Renal cortex interstitium (tissue), 11 donors: ENCODE measurements at regions not wholly inside any gene's neighbourhood (a gene's known extent, or its start where the extent isn't known, plus 50 kb on each side); places are given as distances from the start of the nearest gene placed in this dataset.

ENCODE experiments used
- DNase-seq, 11 donors: peaks; one replicate each; pipeline ENCODE4 v3.0.0-alpha.2; 2013; ENCODE audit warnings: low read depth in 9 of 11, low spot score in 4 of 11; ENCODE audit errors: extremely low read depth in 1 of 11

DNA sequence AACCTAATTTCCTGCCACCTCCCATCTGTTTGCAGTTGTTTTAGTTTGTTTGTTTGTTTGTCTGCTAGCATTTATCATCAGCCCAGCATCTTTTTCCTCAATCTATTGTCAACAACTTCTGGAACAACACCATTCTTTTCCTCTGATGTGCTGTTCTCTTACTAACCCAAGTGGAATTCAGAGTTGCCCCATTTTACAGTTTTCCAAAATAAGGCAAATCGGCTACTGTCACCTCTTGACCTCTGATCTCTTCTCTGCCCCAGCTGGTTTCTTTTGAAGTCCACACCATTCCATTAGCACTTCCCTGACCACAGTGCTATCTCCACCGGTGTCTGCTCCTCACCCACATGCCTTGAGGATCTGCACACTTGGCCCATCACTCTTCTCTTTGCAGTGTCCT is 102.4 kb downstream of the EFNB2 start:
- DNase-seq = no peak

DNA sequence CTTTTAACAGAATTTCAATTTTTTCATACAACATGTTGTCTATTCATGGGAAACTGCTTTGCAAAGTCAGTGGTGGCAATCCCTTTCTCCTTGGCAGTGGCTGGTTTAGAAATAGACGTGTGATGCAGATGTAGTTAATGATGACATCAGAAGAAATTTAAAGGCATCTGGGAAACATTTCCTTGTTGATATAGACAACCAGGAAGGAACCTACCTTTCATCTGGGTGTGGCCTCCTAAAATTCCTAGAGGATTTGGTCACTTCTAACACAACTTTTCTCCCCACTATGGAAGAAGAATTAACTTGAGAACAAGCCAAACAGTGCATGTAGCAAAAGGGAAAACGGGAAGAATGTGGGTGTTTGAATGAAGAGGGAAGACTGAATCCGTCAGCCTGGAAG is 102.8 kb downstream of the EFNB2 start:
- no peak for DNase-seq

DNA sequence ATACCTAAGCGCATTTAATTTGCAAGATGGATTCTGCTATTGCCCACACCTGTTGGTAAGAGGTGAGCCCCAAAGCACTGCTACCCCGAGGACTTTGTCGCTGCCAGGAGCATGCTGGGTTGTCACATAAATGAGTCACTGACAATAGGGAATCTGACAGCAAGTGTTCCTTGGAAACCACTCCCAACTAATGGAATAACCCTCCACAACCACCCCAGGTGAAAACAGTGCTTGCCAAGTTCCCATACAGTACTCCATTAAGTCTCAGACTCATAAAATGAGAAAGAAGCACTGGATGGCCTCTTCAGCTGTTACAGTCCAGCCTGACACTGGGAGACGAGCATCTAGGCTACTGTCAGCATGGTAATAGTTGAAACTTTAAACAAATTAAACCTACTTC is 108.6 kb downstream of the EFNB2 start:
- DNase-seq = no peak

DNA sequence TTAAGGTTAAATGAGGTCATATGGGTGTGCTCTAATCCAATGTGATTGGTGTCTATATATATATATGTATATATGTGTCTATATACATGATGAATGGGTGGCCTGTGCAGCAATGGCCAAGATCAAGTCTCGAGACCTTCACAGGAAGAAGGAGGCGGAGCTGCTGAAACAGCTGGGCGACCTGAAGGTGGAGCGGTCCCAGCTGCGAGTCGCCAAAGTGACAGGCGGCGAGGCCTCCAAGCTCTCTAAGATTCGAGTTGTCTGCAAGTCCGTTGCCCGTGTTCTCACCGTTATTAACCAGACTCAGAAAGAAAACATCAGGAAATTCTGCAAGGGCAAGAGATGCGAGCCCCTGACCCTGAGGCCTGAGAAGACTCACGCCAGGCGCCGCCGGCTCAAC is 109.8 kb downstream of the EFNB2 start:
- peak in 7 of 11 donors; percentile 27 to 45 (median 41) for DNase-seq

DNA sequence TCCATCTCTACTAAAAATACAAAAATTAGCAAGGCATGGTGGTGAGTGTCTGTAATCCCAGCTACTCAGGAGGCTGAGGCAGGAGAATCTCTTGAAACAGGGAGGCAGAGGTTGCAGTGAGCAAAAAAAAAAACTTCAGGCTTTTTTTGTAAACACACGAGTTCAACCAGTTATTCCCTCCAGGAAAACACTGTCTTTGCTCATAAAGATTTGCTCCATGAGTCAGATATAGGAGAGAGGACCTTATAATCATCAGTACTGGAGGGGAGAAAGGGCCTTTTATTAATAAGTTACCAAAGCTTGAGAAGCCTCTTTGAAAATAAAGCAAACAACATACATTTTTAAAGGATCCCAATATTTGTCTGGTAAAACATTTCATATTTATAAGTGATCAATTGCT is 110.7 kb downstream of the EFNB2 start:
- DNase-seq = no peak

DNA sequence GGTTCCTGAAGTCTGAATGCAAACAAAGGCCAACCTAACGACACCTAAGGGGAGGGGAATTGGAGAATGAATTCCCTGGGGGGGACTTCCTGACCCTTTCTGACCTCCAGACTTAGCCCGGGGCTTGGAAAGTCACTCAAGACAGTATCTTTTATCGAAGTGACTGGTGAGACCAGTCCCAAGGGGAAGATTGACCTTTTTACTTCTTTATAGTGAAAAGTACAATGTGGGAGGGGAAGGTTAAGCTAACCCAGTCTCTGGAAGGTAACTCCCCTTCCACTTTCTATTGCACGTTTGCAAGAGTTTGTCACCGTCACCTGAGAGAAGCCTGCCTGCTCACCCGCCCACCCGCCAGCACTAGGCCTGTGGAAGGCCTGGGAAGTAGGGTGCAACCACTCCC is 111.9 kb downstream of the EFNB2 start:
- no peak for DNase-seq

DNA sequence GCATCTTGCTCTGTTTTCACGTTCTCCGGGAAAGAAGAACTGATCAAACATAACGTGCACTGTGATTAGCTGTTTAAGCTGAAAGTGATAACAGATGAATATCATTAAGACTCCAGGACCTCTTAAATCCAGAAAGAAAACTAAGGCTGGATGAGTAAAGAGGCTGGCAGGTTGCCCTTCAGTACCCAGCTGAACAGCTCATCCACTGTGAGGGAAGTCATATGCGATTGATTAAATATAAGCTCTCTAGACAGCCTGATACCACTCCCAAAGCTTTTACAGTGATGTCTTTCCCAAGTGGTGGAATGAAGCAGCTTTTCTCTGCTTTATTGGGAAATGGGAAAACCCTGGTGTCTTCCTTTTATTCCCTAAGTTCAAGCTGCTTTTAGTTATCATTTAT is 116.9 kb downstream of the EFNB2 start:
- DNase-seq = no peak

DNA sequence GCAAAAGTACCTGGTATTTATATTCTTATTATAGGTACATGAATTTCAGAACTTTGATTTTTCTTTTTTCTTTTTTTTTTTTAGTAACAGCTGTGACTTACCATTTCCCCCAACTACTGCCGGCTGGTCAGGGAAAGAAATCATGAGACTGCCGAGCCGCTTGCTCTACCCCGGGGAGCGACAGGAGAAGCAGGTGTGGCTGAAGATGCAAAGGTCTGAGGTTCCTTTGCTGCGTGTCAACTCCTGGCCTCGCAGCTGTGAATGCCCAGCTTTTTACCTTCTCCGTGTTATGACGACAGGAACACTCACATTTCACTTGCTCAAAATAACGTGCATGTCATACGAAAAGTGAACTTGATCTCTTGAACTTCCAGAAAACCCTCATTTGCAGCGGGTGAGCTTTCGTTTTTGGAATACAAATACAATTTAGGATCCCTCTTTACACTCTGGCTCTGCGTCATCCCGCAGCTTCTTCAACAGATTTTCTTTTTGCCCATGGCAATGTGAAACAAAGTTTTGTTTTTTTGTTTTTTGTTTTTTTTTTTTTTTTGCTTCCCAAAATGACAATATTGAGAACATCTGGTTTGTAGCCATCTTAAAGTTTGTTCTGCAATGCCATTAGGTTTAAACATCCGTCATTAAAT is 117.9 kb downstream of the EFNB2 start:
- no peak for DNase-seq

DNA sequence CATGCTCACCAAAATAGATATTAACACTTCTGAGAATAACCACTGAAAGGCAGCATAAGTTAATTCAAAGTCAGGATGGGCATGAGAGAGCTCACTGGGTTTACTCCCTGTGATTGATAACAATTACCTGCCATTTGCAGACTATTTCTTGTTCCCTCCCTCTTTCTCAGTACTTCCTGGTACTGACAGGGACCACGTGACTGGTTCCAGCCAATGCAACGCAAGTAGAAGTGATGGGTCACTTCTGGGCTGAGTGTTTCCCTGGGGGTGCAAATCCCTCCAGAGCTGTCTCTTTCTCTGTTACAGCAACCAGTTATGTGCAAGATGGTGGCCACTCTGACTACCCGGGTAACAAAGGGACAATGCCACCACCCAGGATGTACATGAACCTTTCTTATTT is 118.8 kb downstream of the EFNB2 start:
- no peak for DNase-seq

DNA sequence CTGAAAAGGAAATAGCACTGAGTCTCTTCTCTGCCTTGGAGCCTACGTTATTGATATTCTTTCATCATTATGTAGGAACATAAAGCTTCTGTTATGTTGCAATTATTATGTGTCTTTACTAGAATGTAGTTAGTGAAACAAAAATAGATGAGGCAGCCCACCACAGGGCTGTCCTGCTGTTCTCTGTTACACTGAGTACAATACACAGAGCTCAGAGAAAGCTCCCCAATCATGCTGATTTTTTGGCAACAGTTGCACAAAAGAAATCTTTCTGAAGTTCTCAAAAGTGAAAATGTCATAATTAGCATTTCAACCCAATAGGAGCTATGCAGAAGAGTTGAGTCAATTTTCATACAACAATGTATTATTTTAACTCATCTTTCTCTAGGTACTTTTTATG is 119.5 kb downstream of the EFNB2 start:
- DNase-seq = no peak

DNA sequence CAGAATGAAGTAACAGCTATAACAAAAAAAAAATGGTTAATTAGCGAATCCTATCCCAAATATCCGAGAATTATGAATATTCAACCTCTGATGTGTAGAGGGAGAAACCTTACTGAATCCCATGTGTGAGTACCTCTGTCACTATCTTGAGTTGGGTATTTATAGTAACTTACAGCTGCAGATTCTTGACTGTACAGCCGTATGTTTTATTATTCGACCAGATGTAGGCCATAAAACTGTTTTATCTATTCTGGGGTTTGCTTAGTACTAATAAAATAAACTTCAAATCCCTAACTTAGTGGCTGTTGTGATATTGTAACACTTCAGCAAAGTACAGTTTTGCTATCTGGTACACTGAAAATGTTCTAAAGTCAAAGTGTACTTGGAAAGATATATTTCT is 120.0 kb downstream of the EFNB2 start:
- DNase-seq = peak in 6 of 11 donors; percentile 16 to 48 (median 28)

DNA sequence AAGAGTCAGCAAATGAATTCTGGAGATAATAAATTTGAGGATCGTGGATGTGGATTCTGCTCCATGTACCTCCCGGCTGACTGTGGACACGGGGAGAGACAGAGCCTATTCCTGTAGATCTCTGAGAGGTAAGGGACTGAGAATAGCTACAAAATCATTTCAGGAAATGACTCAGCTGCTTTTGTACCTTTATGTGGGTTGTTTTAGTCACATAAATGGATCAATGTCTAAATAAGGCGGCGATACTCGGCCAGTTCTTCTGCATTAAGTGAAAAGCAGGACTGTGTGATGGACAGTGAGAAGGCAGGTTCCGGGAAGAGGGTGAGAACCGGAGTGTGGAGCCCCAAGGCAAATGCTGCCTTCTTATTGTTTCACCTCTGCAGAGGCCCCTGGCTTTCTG is 128.1 kb downstream of the EFNB2 start:
- DNase-seq = no peak

DNA sequence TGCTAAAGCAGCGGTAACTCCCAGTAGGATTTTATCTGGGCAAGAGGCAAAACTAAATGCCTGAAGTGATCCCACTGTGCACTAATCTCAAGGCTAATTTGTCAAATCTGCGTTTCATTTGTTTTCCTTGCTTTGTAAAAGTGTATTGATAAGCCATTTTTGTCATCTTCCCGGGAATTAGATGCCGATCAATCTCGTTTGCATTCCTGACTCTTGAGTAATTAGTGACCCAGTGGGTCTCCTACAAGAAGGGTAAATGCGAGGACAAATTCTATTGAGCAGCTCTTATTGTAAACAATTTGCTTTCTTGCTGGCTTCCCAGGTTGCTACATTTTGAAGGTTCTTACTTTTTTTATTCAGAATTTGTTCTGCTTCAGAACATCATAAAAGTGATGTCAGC is 129.7 kb downstream of the EFNB2 start:
- no peak for DNase-seq

DNA sequence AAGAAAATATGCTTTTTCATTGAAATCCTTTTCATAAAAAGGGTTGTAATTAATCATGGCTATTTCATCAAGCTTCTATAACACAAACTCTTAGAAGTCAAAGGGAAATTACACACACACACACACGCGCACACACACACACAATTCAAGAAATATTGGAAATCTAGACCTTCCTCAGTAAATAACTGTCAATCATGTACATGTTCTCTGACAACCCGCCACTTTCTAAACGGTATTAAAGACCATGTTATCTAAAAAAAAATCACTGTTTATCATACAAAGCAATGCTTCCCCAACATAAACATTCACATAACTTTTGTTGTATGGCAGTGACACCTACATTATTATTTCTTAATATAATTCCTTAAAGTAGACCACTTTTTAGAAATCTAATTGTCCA is 132.2 kb downstream of the EFNB2 start:
- no peak for DNase-seq

DNA sequence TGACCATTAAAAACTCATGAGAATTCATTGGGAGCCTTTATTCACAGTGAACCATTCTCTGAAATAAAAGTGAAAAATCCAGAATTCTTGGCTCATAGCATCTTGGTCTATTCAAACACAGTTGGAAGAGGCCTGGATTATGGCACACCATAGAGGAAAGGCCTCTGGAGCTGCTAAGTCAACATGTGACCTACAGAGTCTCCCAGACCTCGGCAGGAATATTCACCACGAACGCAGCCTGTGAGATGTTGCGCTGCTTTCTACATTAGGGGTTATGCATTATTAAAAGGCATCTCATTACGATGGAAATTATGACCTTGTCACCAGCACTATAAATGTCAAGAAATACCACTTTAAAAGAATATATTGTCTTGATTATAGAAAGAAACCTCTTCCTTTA is 132.6 kb downstream of the EFNB2 start:
- no peak for DNase-seq

DNA sequence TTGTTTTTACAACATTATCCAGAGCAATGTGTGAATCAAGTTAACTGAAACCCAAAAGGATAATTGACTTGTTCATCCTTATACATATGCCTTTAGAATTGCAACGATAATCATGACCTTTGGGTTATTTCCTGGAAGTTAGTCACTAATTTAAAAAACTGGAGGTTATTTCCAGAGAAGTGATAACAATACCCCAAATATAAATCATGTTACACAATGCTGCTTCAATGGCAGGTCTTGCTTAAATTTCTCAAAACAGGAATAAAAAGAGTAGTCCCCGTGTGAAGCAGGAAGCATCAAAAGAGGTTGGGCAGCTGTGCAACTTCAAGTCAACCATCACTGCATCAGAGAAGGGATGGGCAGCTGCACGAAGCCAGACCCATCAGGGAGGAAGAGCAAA is 134.4 kb downstream of the EFNB2 start:
- DNase-seq = no peak

DNA sequence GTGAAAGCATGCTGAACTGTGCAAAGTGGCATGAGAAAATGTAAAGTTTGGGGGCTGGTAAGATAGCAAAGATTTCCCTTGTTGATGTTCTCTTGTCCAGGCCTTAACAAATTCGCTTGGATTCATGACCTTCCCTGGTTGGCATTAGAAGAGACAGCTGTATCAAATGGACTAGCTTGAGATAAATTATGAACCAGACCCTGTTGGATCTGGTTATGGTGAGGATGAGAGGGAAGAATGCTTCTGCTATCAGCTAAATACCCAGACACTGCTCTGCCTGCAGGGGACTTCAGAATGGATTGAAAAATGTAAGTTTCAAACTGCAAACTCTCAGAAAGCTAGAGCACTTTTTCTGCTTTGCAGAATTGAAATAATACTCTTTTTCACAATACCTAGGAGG is 135.2 kb downstream of the EFNB2 start:
- no peak for DNase-seq

DNA sequence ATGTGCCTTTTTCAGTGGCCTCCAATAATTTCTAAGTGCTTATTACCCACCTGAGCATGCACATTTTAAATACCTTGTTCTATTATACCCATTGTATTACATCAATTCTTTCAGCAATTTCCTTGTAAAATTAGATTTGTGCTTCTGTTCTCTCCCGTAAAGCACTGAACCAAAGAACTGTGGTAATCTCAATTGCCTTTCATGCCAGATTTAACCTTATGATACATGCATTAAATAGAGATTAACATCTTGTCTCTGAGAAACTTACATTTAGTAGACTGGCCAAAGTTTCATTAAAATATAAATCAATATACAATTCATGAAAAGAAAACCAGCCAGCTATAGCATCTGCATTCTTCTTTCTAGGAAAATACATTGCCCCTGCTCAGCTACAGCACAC is 137.2 kb downstream of the EFNB2 start:
- DNase-seq = no peak

DNA sequence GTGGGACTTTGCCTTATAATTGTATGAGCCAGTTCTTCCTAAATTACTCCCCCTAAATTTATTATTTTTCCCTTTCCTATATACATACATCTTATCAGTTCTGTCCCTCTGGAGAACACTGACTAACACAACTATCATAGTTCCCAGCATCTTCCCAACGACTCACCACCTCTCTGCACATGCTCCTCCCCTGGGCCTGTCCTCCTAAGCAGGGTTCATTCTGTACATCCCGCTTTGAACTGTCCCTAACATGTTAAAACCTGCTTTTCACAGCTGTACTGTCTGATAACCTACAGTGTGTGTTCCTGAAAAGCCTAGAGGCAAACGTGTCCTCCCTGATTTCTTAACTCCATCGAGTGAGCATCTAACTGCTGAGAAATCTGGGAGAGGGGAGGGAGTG is 141.7 kb downstream of the EFNB2 start:
- no peak for DNase-seq

DNA sequence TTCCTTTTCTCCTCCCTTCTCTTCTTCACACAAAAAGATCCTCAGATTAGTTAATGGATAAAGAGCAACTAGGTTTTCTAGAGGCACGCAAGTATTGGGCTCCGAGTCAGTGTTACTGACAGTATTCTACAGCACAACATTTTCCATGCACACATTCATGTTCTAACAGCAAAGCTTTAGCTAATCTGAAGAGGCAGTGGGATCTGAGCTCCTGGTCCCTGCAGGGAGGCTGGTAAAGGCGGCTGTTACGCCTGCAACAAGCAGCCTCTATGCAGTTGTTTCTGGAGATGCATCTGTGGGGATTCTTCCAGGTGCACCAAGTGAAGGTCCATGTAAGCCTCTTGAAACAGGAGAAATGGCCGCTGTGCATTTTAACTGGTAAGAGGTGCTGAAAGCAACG is 143.8 kb downstream of the EFNB2 start:
- DNase-seq = no peak

DNA sequence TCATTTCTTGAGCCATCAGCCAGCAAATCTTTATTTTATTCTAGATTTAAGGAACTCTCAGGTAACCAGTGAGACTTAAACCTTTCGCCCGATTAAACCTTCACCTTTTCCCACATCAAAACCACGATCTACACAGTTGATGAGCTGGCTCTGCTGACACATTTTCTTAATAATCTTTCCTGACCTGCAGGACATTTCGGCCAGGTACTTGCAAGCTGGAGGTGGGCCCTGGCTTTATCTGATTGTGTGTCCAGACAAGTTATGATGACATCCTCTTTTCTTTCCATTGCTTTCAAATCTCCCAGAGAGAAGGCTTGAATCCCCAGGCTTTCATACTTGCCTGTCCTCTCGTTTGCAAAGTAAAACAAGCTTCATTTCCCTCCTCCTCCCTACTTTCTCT is 144.2 kb downstream of the EFNB2 start:
- no peak for DNase-seq

DNA sequence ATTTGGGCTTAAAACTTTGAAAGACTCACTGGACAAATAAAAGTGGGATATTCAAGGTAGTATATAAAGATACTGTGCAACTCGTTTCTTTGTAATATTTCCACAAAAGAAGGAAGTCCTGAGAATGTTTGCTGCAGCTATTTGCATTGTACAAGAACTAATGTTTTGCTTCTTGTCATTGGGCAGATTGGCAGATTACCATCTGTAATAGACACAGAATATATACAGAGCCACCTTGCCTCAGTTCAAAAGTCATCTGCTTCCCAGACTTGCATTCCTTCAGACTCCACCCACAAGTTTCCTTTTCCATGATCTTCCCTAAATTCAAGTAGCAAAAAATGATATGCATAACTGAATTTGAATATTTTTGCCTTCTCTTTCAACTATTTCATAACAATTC is 145.1 kb downstream of the EFNB2 start:
- no peak for DNase-seq
